ENCODE measurements at regions not wholly inside any gene's neighbourhood (a gene's known extent, or its start where the extent isn't known, plus 50 kb on each side); places are given as distances from the start of the nearest gene placed in this dataset.

DNA sequence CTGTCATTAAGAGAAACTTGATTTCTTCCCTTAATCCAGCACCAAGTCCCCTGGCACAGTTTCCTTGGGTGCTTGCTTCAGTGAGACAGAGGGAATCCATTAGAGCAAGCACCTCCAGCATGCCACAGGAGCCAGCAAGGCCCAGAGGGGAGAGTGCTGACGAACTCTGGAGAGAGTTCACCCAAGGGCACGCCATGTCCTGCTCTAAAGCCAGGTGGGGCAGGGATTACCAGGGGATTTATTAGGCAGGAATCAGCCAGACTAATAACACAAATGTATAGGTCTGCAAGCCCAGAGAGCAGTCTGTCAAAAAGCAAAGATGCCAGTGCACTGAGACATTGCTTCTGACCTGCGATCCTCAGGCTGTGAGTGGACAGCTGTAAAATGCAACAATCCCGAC is 155.4 kb upstream of the SYNDIG1 start:
- no peak for TF ChIP-seq POLR2AphosphoS5 (IDR thresholded peaks at IDR 0.05; ENCODE audit: low read depth, low read length)
- TF ChIP-seq POLR2A (IDR thresholded peaks at IDR 0.05; ENCODE audit: low read depth, low read length), result no peak
- no peak for TF ChIP-seq TAF1 (IDR thresholded peaks at IDR 0.05; ENCODE audit: borderline replicate concordance, low read depth, low read length)
